HEK293 (cell line): ENCODE measurements at regions not wholly inside any gene's neighbourhood (a gene's known extent, or its start where the extent isn't known, plus 50 kb on each side); places are given as distances from the start of the nearest gene placed in this dataset.

Experiments
- CTCF ChIP-seq: fragments of 450-650 bp; formaldehyde crosslinking; IDR thresholded peaks from 2 replicates; pipeline ENCODE4 v1.5.1; 2016; ENCODE audit warnings: missing biosample characterization, missing genetic modification characterization
- HOXD13 ChIP-seq: sonication (generic); formaldehyde crosslinking; IDR thresholded peaks from 2 replicates; pipeline ENCODE4 v1.8.0; 2022; ENCODE audit warnings: missing genetic modification reagents, borderline replicate concordance
- ZFP3 ChIP-seq: fragments of 450-650 bp; formaldehyde crosslinking; IDR thresholded peaks from 2 replicates; pipeline ENCODE4 v1.5.1; 2016; ENCODE audit warnings: low read depth, missing biosample characterization, missing genetic modification characterization
- ZNF248 ChIP-seq: fragments of 450-650 bp; formaldehyde crosslinking; IDR thresholded peaks from 2 replicates; pipeline ENCODE4 v1.5.1; 2017; ENCODE audit warnings: missing biosample characterization, missing genetic modification characterization
- ZNF274 ChIP-seq, 2 experiments: fragments of 200-500 bp in 1 of 2; fragments of 450-650 bp in 1 of 2; sonication (Bioruptor generic) in 1 of 2; formaldehyde crosslinking in 1 of 2; IDR thresholded peaks; 2 replicates each; pipeline versions ENCODE4 v1.5.1 to v1.6.1; 2014 to 2016; ENCODE audit warnings: borderline replicate concordance in 1 of 2, inconsistent platforms in 1 of 2, low read length in 1 of 2, missing biosample characterization in 1 of 2, missing genetic modification characterization in 1 of 2
- ZNF350 ChIP-seq: fragments of 450-650 bp; formaldehyde crosslinking; IDR thresholded peaks from 2 replicates; pipeline ENCODE4 v1.5.0; 2017; ENCODE audit warnings: missing biosample characterization, mild to moderate bottlenecking, missing genetic modification characterization
- ZNF791 ChIP-seq: fragments of 450-650 bp; formaldehyde crosslinking; IDR thresholded peaks from 2 replicates; pipeline ENCODE4 v1.5.1; 2016; ENCODE audit warnings: missing biosample characterization, missing genetic modification characterization
- TF ChIP-seq, protein P1 (sequence below): fragments of 450-650 bp; formaldehyde crosslinking; IDR thresholded peaks from 2 replicates; pipeline ENCODE4 v1.5.1; 2016; ENCODE audit warnings: missing biosample characterization, missing genetic modification characterization

- no peak for TF ChIP-seq ZFP3
- no peak for TF ChIP-seq CTCF (tag by site-specific recombination)
- TF ChIP-seq ZNF248 (tag by site-specific recombination) = no peak
- TF ChIP-seq ZNF274 (IDR thresholded peaks at IDR 0.05; ENCODE audit: low read length) = no peak
- no peak for TF ChIP-seq ZNF274 (tag by site-specific recombination; IDR thresholded peaks at IDR 0.05; ENCODE audit: borderline replicate concordance)
- TF ChIP-seq, protein P1, sequence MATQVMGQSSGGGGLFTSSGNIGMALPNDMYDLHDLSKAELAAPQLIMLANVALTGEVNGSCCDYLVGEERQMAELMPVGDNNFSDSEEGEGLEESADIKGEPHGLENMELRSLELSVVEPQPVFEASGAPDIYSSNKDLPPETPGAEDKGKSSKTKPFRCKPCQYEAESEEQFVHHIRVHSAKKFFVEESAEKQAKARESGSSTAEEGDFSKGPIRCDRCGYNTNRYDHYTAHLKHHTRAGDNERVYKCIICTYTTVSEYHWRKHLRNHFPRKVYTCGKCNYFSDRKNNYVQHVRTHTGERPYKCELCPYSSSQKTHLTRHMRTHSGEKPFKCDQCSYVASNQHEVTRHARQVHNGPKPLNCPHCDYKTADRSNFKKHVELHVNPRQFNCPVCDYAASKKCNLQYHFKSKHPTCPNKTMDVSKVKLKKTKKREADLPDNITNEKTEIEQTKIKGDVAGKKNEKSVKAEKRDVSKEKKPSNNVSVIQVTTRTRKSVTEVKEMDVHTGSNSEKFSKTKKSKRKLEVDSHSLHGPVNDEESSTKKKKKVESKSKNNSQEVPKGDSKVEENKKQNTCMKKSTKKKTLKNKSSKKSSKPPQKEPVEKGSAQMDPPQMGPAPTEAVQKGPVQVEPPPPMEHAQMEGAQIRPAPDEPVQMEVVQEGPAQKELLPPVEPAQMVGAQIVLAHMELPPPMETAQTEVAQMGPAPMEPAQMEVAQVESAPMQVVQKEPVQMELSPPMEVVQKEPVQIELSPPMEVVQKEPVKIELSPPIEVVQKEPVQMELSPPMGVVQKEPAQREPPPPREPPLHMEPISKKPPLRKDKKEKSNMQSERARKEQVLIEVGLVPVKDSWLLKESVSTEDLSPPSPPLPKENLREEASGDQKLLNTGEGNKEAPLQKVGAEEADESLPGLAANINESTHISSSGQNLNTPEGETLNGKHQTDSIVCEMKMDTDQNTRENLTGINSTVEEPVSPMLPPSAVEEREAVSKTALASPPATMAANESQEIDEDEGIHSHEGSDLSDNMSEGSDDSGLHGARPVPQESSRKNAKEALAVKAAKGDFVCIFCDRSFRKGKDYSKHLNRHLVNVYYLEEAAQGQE (tag by site-specific recombination) = no peak
- TF ChIP-seq HOXD13 = no peak
- TF ChIP-seq ZNF791 (tag by site-specific recombination) = no peak
- TF ChIP-seq ZNF350 = no peak
Observed at GRCh38 chr3:116958291-116958690, 248.7 kb downstream of the TUSC7 start.
